ENCODE measurements at regions not wholly inside any gene's neighbourhood (a gene's known extent, or its start where the extent isn't known, plus 50 kb on each side); places are given as distances from the start of the nearest gene placed in this dataset.
"Not testable (repeated sequence)": the region's sequence is repeated elsewhere in the genome, so short reads cannot be mapped to it uniquely, and the experiment has no call there.

DNA sequence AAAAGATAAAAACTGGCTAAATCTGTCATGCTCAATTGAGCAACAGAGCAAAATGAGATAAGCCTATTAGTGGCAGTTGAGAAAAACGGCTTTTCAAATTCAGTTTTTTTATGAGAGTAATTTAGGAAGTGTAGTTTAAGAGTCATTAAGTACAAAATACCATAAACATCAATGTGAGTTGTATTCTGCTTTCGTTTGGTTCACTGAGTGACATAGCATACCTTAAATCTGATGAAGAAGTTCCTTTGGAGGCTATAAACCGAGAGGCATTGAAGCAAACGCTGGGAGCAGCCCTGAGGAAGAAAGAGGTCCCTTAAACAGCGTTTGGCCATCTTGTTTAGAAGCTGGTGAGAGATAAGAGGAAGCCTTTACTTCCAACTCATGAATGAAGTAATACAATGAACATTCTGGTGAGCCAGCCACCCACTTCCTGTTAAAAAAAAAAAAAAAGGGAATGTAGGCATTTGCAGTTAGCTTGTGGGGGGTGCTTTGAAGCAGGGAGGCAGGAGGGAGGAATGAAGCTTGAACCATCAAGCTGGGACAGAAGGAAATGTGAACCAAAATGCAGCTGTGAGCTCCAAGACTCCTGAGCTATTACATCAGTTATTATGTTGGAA lies 132.3 kb downstream of the ZNF330 start:
- no peaks in the 10 kb centered on the region for H3K4me1 ChIP-seq
- no peaks in the 10 kb centered on the region for H3K36me3 ChIP-seq (ENCODE audit: control insufficient read depth, insufficient read depth, low read length)
- H3K4me3 ChIP-seq (ENCODE audit: low read depth, low read length) = no peak overlapping the region
- TF ChIP-seq, protein P1, sequence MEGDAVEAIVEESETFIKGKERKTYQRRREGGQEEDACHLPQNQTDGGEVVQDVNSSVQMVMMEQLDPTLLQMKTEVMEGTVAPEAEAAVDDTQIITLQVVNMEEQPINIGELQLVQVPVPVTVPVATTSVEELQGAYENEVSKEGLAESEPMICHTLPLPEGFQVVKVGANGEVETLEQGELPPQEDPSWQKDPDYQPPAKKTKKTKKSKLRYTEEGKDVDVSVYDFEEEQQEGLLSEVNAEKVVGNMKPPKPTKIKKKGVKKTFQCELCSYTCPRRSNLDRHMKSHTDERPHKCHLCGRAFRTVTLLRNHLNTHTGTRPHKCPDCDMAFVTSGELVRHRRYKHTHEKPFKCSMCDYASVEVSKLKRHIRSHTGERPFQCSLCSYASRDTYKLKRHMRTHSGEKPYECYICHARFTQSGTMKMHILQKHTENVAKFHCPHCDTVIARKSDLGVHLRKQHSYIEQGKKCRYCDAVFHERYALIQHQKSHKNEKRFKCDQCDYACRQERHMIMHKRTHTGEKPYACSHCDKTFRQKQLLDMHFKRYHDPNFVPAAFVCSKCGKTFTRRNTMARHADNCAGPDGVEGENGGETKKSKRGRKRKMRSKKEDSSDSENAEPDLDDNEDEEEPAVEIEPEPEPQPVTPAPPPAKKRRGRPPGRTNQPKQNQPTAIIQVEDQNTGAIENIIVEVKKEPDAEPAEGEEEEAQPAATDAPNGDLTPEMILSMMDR (IDR thresholded peaks at IDR 0.05) = no peak
- H3K27ac ChIP-seq = no peak overlapping the region
- H3K27me3 ChIP-seq (ENCODE audit: control insufficient read depth, insufficient read depth, low read length) = no peaks in the 10 kb centered on the region
- H3K4me2 ChIP-seq (ENCODE audit: low read length) = no peak overlapping the region
- no peaks in the 10 kb centered on the region for H3K79me2 ChIP-seq
- no peak overlapping the region for H2AFZ ChIP-seq
- H3K9ac ChIP-seq = no peak overlapping the region
- no peaks in the 10 kb centered on the region for H3K9me3 ChIP-seq (ENCODE audit: control insufficient read depth, low read length)

DNA sequence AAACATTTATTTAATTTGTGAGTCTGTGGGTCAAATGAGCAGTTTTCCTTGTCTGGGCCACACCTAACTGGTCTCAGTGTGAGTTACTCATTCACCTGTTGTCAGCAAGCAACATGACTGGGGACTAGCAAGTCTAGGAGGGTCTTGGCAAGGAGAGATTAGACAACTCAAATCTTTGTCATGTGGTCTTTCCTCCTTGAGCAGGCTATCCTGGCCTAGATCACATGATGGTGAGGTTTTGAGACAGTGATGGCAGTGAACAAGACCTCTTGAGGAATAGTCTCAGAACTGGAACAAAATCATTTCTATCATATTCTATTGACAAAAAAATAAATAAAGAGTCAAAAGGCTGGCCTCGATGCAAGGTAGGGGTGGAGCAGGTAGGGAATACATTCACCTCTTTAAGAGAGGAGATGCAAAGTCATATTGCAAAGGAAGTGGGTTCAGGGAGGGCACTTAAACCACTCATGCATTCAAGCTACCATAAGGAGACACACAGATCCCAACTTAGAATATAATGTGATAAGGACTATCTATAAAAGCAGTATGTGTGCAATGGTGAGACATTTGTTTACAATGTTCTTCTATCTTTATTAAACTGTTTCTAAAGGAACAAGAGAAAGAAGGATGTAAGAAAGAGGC lies 135.7 kb downstream of the ZNF330 start:
- Histone ChIP-seq H3K4me3 (ENCODE audit: low read depth, low read length) (no peak overlapping the region), H3K27ac (no peak overlapping the region), H3K9ac (no peak overlapping the region), H3K9me3 (ENCODE audit: control insufficient read depth, low read length) (no peaks in the 10 kb centered on the region), H3K4me1 (no peaks in the 10 kb centered on the region), H3K27me3 (ENCODE audit: control insufficient read depth, insufficient read depth, low read length) (no peaks in the 10 kb centered on the region), H3K79me2 (no peaks in the 10 kb centered on the region), H2AFZ (no peak overlapping the region), H3K4me2 (ENCODE audit: low read length) (no peak overlapping the region), H3K36me3 (ENCODE audit: control insufficient read depth, insufficient read depth, low read length) (no peaks in the 10 kb centered on the region)
- TF ChIP-seq, protein P1 (IDR thresholded peaks at IDR 0.05) = no peak

DNA sequence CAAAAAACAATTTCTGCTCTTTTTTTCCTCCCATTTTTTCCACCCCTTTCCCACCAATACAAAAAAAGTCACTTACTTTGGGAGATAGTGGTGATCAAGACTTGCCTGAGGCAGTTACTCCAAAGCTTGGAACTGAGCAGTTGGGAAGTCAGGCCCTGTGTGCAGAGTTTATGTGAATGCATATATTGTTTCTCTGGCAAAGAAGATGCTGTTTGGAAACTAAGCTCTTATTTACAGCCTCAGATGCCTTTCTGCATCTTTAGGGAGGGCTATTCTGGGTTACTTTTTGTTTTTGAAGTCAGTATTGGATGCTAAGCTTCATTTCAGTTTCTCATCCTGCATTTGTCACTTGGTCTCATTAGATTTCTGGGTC lies 136.3 kb downstream of the ZNF330 start:
- TF ChIP-seq, protein P1 (IDR thresholded peaks at IDR 0.05) = no peak
- no peak overlapping the region for H3K9ac ChIP-seq

DNA sequence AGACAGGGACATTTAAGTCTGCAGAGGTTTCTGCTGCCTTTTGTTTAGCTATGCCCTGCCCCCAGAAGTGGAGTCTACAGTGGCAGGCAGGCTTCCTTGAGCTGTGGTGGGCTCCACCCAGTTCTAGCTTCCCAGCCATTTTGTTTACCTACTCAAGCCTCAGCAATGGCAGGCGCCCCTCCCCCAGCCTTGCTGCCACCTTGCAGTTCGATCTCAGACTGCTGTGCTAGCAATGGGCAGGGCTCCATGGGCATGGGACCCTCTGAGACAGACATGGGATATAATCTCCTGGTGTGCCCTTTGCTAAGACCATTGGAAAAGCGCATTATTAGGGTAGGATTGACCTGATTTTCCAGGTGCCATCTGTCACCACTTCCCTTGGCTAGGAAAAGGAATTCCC lies 147.5 kb downstream of the ZNF330 start:
- not testable (repeated sequence) for H2AFZ ChIP-seq; H3K4me2 ChIP-seq (ENCODE audit: low read length); H3K36me3 ChIP-seq (ENCODE audit: control insufficient read depth, insufficient read depth, low read length); H3K4me3 ChIP-seq (ENCODE audit: low read depth, low read length); H3K27me3 ChIP-seq (ENCODE audit: control insufficient read depth, insufficient read depth, low read length); H3K4me1 ChIP-seq; H3K9ac ChIP-seq; H3K9me3 ChIP-seq (ENCODE audit: control insufficient read depth, low read length); H3K27ac ChIP-seq; H3K79me2 ChIP-seq

More for the DNA sequence above, 136.3 kb downstream of the ZNF330 start:
- Histone ChIP-seq H3K4me2 (ENCODE audit: low read length) (no peak overlapping the region), H3K36me3 (ENCODE audit: control insufficient read depth, insufficient read depth, low read length) (no peaks in the 10 kb centered on the region), H3K4me1 (no peaks in the 10 kb centered on the region), H3K27me3 (ENCODE audit: control insufficient read depth, insufficient read depth, low read length) (no peaks in the 10 kb centered on the region), H3K27ac (no peak overlapping the region), H3K4me3 (ENCODE audit: low read depth, low read length) (no peak overlapping the region), H3K9me3 (ENCODE audit: control insufficient read depth, low read length) (no peaks in the 10 kb centered on the region), H2AFZ (no peak overlapping the region), H3K79me2 (no peaks in the 10 kb centered on the region)

DNA sequence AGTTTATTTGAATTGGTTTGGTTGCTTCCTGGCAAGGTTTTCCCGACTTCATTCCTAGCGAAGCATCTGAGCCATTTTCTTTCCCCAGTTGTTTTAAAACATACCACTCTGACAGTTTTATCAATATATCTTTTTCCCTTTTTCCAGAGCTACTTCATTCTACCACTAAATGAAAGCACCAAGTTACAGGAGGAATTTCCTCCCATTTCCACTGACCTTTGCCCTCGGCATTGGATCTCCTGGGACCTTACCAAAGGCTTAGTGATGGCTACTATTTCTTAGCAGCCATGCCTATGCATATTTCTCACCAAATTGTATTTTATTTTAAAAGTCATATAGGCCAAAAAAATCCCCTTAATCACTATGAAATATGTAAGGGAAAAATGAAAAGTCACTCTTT lies 150.5 kb downstream of the ZNF330 start:
- Histone ChIP-seq H3K4me1 (no peaks in the 10 kb centered on the region), H3K4me3 (ENCODE audit: low read depth, low read length) (no peak overlapping the region), H3K36me3 (ENCODE audit: control insufficient read depth, insufficient read depth, low read length) (no peaks in the 10 kb centered on the region), H3K9ac (no peak overlapping the region), H3K79me2 (no peaks in the 10 kb centered on the region), H3K9me3 (ENCODE audit: control insufficient read depth, low read length) (no peaks in the 10 kb centered on the region), H3K4me2 (ENCODE audit: low read length) (no peak overlapping the region), H2AFZ (no peak overlapping the region), H3K27ac (no peak overlapping the region), H3K27me3 (ENCODE audit: control insufficient read depth, insufficient read depth, low read length) (no peaks in the 10 kb centered on the region)
- TF ChIP-seq, protein P1 (IDR thresholded peaks at IDR 0.05) = no peak

Measured in parathyroid adenoma (tissue), 2 donors.